LNCAP (cell line): ENCODE measurements at regions not wholly inside any gene's neighbourhood (a gene's known extent, or its start where the extent isn't known, plus 50 kb on each side); places are given as distances from the start of the nearest gene placed in this dataset.

ENCODE experiments used
- TF ChIP-seq, protein P1 (sequence below): fragments of 450-650 bp; IDR thresholded peaks from 2 replicates; pipeline ENCODE4 v1.5.1; 2017; ENCODE audit warnings: mild to moderate bottlenecking

DNA sequence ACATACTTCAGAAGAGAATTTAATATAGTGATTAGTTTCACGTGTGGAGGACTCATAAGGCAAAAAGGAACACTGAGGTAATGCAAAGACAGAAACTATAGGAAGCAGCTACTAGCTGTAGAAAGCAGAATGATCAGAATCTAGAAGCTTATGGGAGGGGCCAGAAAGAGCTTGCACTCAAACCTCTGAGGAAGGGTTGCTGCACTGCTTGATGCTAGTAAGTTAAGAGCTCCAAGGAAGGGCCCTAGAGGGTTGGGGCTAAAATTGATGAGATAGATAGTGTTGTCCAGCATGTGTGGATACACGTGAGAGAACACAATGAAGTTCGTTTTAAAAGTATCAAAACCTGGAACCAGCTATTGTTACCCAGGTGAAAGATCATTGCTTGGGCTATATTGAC lies 311.1 kb downstream of the SLC6A15 start:
- TF ChIP-seq, protein P1, sequence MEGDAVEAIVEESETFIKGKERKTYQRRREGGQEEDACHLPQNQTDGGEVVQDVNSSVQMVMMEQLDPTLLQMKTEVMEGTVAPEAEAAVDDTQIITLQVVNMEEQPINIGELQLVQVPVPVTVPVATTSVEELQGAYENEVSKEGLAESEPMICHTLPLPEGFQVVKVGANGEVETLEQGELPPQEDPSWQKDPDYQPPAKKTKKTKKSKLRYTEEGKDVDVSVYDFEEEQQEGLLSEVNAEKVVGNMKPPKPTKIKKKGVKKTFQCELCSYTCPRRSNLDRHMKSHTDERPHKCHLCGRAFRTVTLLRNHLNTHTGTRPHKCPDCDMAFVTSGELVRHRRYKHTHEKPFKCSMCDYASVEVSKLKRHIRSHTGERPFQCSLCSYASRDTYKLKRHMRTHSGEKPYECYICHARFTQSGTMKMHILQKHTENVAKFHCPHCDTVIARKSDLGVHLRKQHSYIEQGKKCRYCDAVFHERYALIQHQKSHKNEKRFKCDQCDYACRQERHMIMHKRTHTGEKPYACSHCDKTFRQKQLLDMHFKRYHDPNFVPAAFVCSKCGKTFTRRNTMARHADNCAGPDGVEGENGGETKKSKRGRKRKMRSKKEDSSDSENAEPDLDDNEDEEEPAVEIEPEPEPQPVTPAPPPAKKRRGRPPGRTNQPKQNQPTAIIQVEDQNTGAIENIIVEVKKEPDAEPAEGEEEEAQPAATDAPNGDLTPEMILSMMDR: no peak

DNA sequence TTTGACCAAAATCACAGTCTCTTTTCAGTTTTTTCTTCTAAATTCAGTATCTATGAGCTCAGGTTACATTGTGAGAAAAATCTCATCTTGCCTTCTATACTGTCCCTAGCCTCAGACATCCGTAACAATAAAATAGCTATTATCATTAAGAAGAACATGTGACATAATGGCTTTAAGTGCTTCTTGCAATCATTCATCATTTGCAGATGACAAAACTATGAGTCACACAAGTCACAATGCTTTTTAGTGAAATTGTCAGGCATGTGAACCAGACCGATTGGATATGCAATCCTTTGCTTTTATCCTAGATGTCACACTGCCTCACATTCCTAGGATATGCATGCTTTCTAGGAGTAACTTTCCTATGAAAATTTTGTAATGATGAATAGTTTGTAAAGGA lies 313.1 kb downstream of the SLC6A15 start:
- TF ChIP-seq, protein P1: no peak

DNA sequence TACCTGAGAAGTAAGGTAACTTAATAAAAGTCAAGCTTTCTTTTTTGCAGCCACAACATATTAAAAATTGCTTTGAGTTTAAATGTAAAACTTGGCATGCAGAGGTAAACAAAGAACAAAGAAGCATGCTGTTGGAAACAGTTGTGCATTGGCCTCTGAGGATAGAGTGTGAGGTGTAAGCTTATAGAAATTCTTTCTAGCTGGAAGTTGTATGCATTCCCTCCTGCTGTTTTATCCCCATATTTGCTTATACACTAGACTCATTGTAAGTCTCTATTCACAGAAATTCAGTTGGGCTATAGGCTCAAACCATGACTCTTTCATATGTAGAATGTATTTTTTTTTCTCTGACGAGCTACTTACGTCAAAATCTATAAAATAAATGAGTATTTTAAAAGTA lies 316.3 kb downstream of the SLC6A15 start:
- TF ChIP-seq, protein P1: no peak

DNA sequence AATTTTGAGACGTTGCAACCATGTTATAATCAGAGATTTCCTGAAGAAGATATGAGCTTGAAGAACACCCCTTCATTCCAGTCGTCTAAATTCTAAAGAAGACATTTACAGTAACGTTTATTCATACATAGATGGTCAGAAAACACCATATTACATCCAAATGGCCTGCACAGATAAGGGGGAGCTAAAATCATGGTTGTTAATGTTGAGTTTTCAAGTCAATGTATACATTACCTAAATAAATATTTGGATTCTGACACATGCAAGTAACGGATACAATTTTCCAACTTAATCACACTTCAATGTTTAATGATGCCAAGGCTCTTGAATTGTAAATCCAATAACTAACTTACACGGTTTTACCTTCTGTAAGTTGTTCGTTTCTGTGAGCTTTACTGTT lies 318.4 kb downstream of the SLC6A15 start:
- TF ChIP-seq, protein P1: no peak

DNA sequence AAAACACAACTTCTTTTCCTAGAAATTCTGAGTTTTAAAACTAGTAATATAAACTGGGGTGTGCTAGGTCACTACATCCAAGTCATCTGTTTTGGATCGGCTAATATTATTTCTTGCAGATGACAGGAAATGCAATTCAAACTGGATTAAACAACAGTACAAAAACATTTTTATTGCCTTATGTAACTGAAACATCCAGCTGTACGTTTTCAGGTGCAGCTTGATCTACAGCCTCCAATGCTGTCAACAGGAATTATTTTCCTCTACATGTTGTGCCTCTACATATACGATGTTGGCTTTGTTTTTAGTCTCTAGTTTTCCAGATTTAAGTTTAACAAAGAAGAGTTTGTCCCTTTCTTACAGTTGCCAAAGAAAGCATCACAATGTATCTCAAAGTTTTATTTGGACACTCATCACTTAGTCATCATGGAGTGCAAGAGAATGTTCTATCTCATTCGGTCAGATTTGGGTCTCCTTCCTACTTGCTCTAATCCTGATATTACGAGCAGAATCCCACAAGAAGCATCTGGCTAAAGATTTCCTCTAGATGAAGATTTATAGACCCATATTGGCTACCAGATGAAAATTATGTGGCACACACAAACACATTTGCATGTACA lies 326.7 kb downstream of the SLC6A15 start:
- TF ChIP-seq, protein P1: no peak

DNA sequence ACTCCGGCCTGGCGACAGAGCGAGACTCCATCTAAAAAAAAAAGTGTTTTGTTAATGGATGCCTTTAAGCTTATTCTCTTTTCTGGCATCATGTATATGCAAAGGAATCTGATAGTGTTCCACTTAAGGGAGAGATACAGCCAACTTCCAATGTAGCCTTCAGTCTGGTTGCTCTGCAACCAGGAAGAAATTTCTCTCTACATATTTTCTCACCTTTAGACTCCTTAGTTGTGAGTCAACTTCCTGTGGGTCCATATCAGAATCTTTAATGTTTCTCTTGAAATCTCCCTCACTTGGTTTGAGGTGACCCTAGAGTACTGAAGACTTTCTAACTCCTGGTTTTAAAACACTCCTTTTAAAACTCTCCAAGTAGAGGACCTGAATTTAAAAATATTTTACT lies 340.4 kb downstream of the SLC6A15 start:
- TF ChIP-seq, protein P1: no peak

DNA sequence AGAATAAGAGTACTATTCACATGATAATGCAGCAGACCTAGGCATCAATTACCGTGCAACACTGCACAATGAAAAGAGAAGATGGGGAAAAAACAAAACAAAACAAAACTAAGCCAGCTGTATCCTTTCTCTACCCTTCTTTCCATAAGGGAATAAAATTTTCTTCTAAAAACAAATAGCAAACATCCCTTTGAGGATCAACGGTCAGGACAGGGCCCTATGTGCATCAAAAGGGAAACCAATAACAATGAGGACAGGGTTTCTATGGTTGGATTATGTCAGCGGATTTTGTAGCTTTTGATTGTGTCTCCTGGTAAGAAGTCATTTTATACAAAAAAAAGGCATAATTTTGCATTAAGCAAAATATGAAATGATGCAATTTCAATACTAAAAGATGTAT lies 350.3 kb downstream of the SLC6A15 start:
- TF ChIP-seq, protein P1: no peak

DNA sequence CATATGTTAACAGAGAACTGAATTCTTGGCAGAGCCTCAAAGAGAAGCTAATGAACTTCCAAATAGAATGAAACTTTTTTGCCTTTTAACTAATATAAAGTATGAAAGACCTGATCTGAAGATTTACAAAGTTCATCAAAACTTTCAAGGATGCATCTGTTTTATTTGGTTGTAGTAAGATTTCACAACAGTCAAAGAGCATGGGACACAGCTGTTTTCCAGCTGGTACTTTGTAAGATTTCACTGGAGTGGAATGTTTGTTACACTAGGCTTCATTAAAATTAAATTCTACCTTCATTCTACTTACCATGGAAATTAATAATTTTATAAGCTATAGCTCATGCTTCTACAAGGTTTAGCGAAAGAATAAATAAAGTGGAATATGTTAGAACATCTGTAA lies 351.2 kb downstream of the SLC6A15 start:
- TF ChIP-seq, protein P1: no peak
